K562 (cell line): ENCODE measurements at regions not wholly inside any gene's neighbourhood (a gene's known extent, or its start where the extent isn't known, plus 50 kb on each side); places are given as distances from the start of the nearest gene placed in this dataset.

Source experiments
- ATAC-seq: fragments of 200-7000 bp; cut with Tn5 transposase; 3 replicates; pipeline ENCODE4 v1.9.1; 2020; ENCODE audit warnings: moderate library complexity
- BruUV-seq: library from RNA; stranded (reverse); fragments of 400-500 nt; replicated peaks from 2 replicates; lab custom pipeline; 2021; lab: Mats Ljungman, UMichigan
- CTCF ChIA-PET: fragments of 300-600 bp; formaldehyde crosslinking; extraction: SDS; loops from one replicate; lab custom pipeline; 2021; ENCODE audit warnings: low intra/inter-chr PET ratio; lab: Yijun Ruan, JAX
- POLR2A ChIA-PET: fragments of 300-600, 350-650 bp; sonication (Branson Sonifier 250); formaldehyde crosslinking; extraction: SDS; loops from one replicate; lab custom pipeline; 2021; ENCODE audit warnings: antibody characterized with exemption, inconsistent platforms; lab: Yijun Ruan, JAX
- DNase-seq, 4 experiments: peaks; one replicate each; pipeline versions ENCODE4 v3.0.0 to v3.0.0-alpha.2; 2011 to 2018; ENCODE audit warnings: low spot score in 3 of 4, mixed read lengths in 3 of 4; ENCODE audit errors: extremely low read depth in 1 of 4
- FAIRE-seq: peaks from 2 replicates; lab custom pipeline; 2011; peaks lifted over from hg19 to GRCh38; lab: Jason Lieb, UNC
- H2AFZ ChIP-seq: 2 replicates; pipeline ENCODE4 v1.6.0; 2011; ENCODE audit warnings: low read depth, low read length, control low read depth, inconsistent platforms
- H3K27ac ChIP-seq: fragments of 200-600 bp; 3 replicates; pipeline ENCODE4 v1.8.0; 2011; ENCODE audit warnings: low read depth, mild to moderate bottlenecking, control low read depth, inconsistent platforms, low read length, moderate library complexity, mixed read lengths; ENCODE audit errors: extremely low read depth
- H3K27me3 ChIP-seq, 2 experiments: fragments of 300-600 bp in 1 of 2; 2 replicates in 1 of 2; 3 replicates in 1 of 2; pipeline versions ENCODE4 v1.6.0 to v1.8.0; 2011; ENCODE audit warnings: inconsistent platforms in 2 of 2, low read length in 2 of 2, mild to moderate bottlenecking in 1 of 2, mixed read lengths in 1 of 2, moderate library complexity in 1 of 2; ENCODE audit not compliant: control insufficient read depth in 2 of 2, insufficient read depth in 2 of 2
- H3K36me3 ChIP-seq: fragments of 300-600 bp; 3 replicates; pipeline ENCODE4 v1.8.0; 2011; ENCODE audit warnings: mild to moderate bottlenecking, low read length, inconsistent platforms; ENCODE audit not compliant: control insufficient read depth, insufficient read depth
- H3K4me1 ChIP-seq, 2 experiments: fragments of 200-600 bp in 1 of 2; replicated peaks in 1 of 2; 2 replicates in 1 of 2; 3 replicates in 1 of 2; pipeline versions ENCODE4 v1.5.1 to v1.8.0; 2011; ENCODE audit warnings: inconsistent platforms in 2 of 2, low read length in 2 of 2, mild to moderate bottlenecking in 1 of 2, mixed read lengths in 1 of 2, moderate library complexity in 1 of 2; ENCODE audit not compliant: control insufficient read depth in 2 of 2, insufficient read depth in 2 of 2
- H3K4me2 ChIP-seq: 2 replicates; pipeline ENCODE4 v1.6.1; 2011; ENCODE audit warnings: low read length, control low read depth, inconsistent platforms, mixed read lengths; ENCODE audit not compliant: insufficient read depth
- H3K4me3 ChIP-seq: fragments of 200-600 bp; sonication (generic), shearing (Covaris generic); 2 replicates; pipeline ENCODE4 v1.5.1; 2016; ENCODE audit warnings: control low read depth, inconsistent platforms
- H3K79me2 ChIP-seq: fragments of 200-600 bp; 3 replicates; pipeline ENCODE4 v1.8.0; 2011; ENCODE audit warnings: low read length, inconsistent platforms; ENCODE audit not compliant: control insufficient read depth, insufficient read depth
- H3K9ac ChIP-seq, 2 experiments: 2 replicates each; pipeline versions ENCODE4 v1.6.0 to v1.6.1; 2011; ENCODE audit warnings: low read depth in 2 of 2, low read length in 2 of 2, control low read depth in 1 of 2, inconsistent platforms in 1 of 2, mild to moderate bottlenecking in 1 of 2, mixed read lengths in 1 of 2; ENCODE audit not compliant: insufficient read depth in 1 of 2
- H3K9me1 ChIP-seq: one replicate; pipeline ENCODE4 v1.6.0; 2011; ENCODE audit warnings: inconsistent platforms, mild to moderate bottlenecking, low read length, moderate library complexity; ENCODE audit not compliant: control insufficient read depth, insufficient read depth
- H3K9me3 ChIP-seq: replicated peaks from 2 replicates; pipeline ENCODE4 v1.5.1; 2011; ENCODE audit warnings: low read depth, low read length, inconsistent platforms; ENCODE audit not compliant: control insufficient read depth, insufficient read depth
- H4K20me1 ChIP-seq: replicated peaks from 2 replicates; pipeline ENCODE4 v1.6.1; 2011; ENCODE audit warnings: low read length, inconsistent platforms, mixed read lengths; ENCODE audit not compliant: control insufficient read depth, insufficient read depth
- HNRNPL ChIP-seq: fragments of 200-400 bp; formaldehyde crosslinking; IDR thresholded peaks from 2 replicates; pipeline ENCODE4 v1.6.1; 2017; ENCODE audit warnings: low read depth, mild to moderate bottlenecking, low read length
- RAD21 ChIP-seq, 2 experiments: fragments of 250-450 bp in 1 of 2; fragments of 450-650 bp in 1 of 2; sonication (Bioruptor Pico) in 1 of 2; formaldehyde crosslinking in 1 of 2; IDR thresholded peaks in 1 of 2; conservative IDR thresholded peaks in 1 of 2; 2 replicates each; pipeline versions ENCODE4 v1.4.0 to v1.8.0; 2020 to 2022; ENCODE audit warnings: mild to moderate bottlenecking in 2 of 2, moderate library complexity in 1 of 2
- ZBTB49 ChIP-seq: sonication (generic); formaldehyde crosslinking; IDR thresholded peaks from 2 replicates; pipeline ENCODE4 v1.8.0; 2022; ENCODE audit warnings: missing genetic modification reagents, mild to moderate bottlenecking, borderline replicate concordance
- WGBS: fragments of 100-300 bp; shearing (Covaris generic); methylation state at CpG from one replicate; pipeline ENCODE4 v1.1.6; 2016; ENCODE audit warnings: low coverage, mixed read lengths; ENCODE audit not compliant: insufficient coverage; ENCODE audit errors: missing lambda C conversion rate; 5-methylcytosine and 5-hydroxymethylcytosine counted together
- in situ Hi-C: fragments of 300-500 bp; cut with MboI; formaldehyde crosslinking; loops from 4 replicates; pipeline ENCODE4 v1.15.0; 2018; ENCODE audit warnings: inconsistent platforms, mixed read lengths
- intact Hi-C: fragments of 100-400 bp; cut with micrococcal nuclease; formaldehyde crosslinking; loops from 2 replicates; pipeline ENCODE4 v1.14.2; 2022

- no TSS peak for BruUV-seq
Measured at GRCh38 chr11:128232588-128232987, 354.8 kb downstream of the ETS1 start.

GRCh38 chr11:128231845-128232410 is 355.4 kb downstream of the ETS1 start:
- intact Hi-C loops, result no loop called here
- H3K27ac ChIP-seq, result no peak overlapping the region
- ChIA-PET POLR2A (no interaction called here), CTCF (no interaction called here)
- no TSS peak for BruUV-seq
- no peak for TF ChIP-seq ZBTB49
- H3K4me1 ChIP-seq, result no peaks in the 10 kb centered on the region
- in situ Hi-C loops, result no loop called here
- no peaks in the 10 kb centered on the region; the same call in 1 of the 2 replicates for H3K9me3 ChIP-seq
- WGBS, result 0% methylated on average over 4 of the region's 4 CpGs
- DNase-seq (no peak), FAIRE-seq (no peak), ATAC-seq (no peak)
- H2AFZ ChIP-seq, result no peak overlapping the region
- no peaks in the 10 kb centered on the region for H3K36me3 ChIP-seq
- no peaks in the 10 kb centered on the region for H3K79me2 ChIP-seq
- H3K27me3 ChIP-seq, result no peaks in the 10 kb centered on the region
- no peak overlapping the region for H3K4me2 ChIP-seq
- H3K9ac ChIP-seq, result no peak overlapping the region
- no peaks in the 10 kb centered on the region for H4K20me1 ChIP-seq
- no peak overlapping the region for H3K4me3 ChIP-seq
- H3K9me1 ChIP-seq, result no peaks in the 10 kb centered on the region

More at GRCh38 chr11:128232588-128232987, 354.8 kb downstream of the ETS1 start:
- Histone ChIP-seq H3K9ac (no peak overlapping the region), H3K9me1 (no peaks in the 10 kb centered on the region), H3K27me3 (no peaks in the 10 kb centered on the region), H4K20me1 (no peaks in the 10 kb centered on the region), H3K4me3 (no peak overlapping the region), H3K9me3 (no peaks in the 10 kb centered on the region; the same call in 1 of the 2 replicates), H3K4me2 (no peak overlapping the region), H3K27ac (no peak overlapping the region), H3K79me2 (no peaks in the 10 kb centered on the region), H3K4me1 (no peaks in the 10 kb centered on the region), H2AFZ (no peak overlapping the region), H3K36me3 (no peaks in the 10 kb centered on the region)
- ChIA-PET CTCF (no interaction called here), POLR2A (no interaction called here)
- TF ChIP-seq RAD21 (CRISPR knock-in tag; conservative IDR thresholded peaks at IDR 0.05 in 1 of 2, IDR thresholded peaks at IDR 0.05 in 1 of 2), result no peak
- no peak for TF ChIP-seq HNRNPL
- no peak for ATAC-seq
- 0% methylated on average over 5 of the region's 5 CpGs for WGBS
- no peak for DNase-seq
- intact Hi-C loops (no loop called here), in situ Hi-C loops (no loop called here)
- FAIRE-seq, result no peak
